H1 (cell line): ENCODE measurements at regions not wholly inside any gene's neighbourhood (a gene's known extent, or its start where the extent isn't known, plus 50 kb on each side); places are given as distances from the start of the nearest gene placed in this dataset.

Experiments used
- ASH2L ChIP-seq: fragments of 200-600, 300-600 bp; sonication (generic); IDR thresholded peaks from one replicate; pipeline ENCODE4 v1.7.1; 2017; ENCODE audit warnings: low read length
- CTCF ChIP-seq, 3 experiments: IDR thresholded peaks; 1 replicate in 2 of 3; 2 replicates in 1 of 3; pipeline versions ENCODE4 v1.5.1 to v1.6.1; 2011; ENCODE audit warnings: low read length in 3 of 3, mild to moderate bottlenecking in 3 of 3, inconsistent platforms in 2 of 3, low read depth in 1 of 3, moderate library complexity in 1 of 3; ENCODE audit not compliant: insufficient read depth in 1 of 3; ENCODE audit errors: control extremely low read depth in 1 of 3
- JUND ChIP-seq: IDR thresholded peaks from 2 replicates; pipeline ENCODE4 v1.6.1; 2011; ENCODE audit warnings: mild to moderate bottlenecking, improper control_type of control experiment, low read length
- SRF ChIP-seq: IDR thresholded peaks from 2 replicates; pipeline ENCODE4 v1.6.1; 2011; ENCODE audit warnings: mild to moderate bottlenecking, low read depth, low read length, moderate library complexity

GRCh38 chr6:14450133-14450504 is 332.5 kb downstream of the CD83 start (continued):
- TF ChIP-seq CTCF (IDR thresholded peaks at IDR 0.05; ENCODE audit: control extremely low read depth in 1 of 3, insufficient read depth in 1 of 3, low read depth in 1 of 3, low read length in 3 of 3) (no peak), SRF (no peak), JUND (no peak), ASH2L (no peak)
